SK-N-SH treated with all-trans-retinoic acid at 6 μM for 48 hours (cell line): ENCODE measurements at regions not wholly inside any gene's neighbourhood (a gene's known extent, or its start where the extent isn't known, plus 50 kb on each side); places are given as distances from the start of the nearest gene placed in this dataset.

Experiments
- ARNTL ChIP-seq: fragments of 450-650 bp; formaldehyde crosslinking; IDR thresholded peaks from 2 replicates; pipeline ENCODE4 v1.5.0; 2020; ENCODE audit warnings: low read depth, mild to moderate bottlenecking, moderate library complexity, borderline replicate concordance
- ESRRG ChIP-seq: fragments of 250-450 bp; sonication (Bioruptor Pico); IDR thresholded peaks from 2 replicates; pipeline ENCODE4 v1.6.1; 2021; ENCODE audit warnings: mild to moderate bottlenecking
- GLIS3 ChIP-seq: fragments of 250-450 bp; sonication (Bioruptor Pico); IDR thresholded peaks from 2 replicates; pipeline ENCODE4 v1.5.0; 2020; ENCODE audit warnings: mild to moderate bottlenecking, moderate library complexity
- OSR1 ChIP-seq: fragments of 250-450 bp; sonication (Bioruptor Pico); IDR thresholded peaks from 2 replicates; pipeline ENCODE4 v1.8.0; 2022; ENCODE audit warnings: moderate library complexity, mild to moderate bottlenecking, inconsistent platforms
- PATZ1 ChIP-seq: fragments of 250-450 bp; sonication (Bioruptor Pico); IDR thresholded peaks from 2 replicates; pipeline ENCODE4 v1.8.0; 2020; ENCODE audit warnings: mild to moderate bottlenecking, moderate library complexity, borderline replicate concordance
- RARB ChIP-seq: fragments of 250-450 bp; sonication (Bioruptor Pico); IDR thresholded peaks from 2 replicates; pipeline ENCODE4 v1.8.0; 2021; ENCODE audit warnings: mild to moderate bottlenecking, moderate library complexity
- SNAI2 ChIP-seq: fragments of 250-450 bp; sonication (Bioruptor Pico); IDR thresholded peaks from 2 replicates; pipeline ENCODE4 v1.5.0; 2020; ENCODE audit warnings: mild to moderate bottlenecking, moderate library complexity
- TOX ChIP-seq: fragments of 250-450 bp; sonication (Bioruptor Pico); IDR thresholded peaks from 2 replicates; pipeline ENCODE4 v1.8.0; 2021; ENCODE audit warnings: mild to moderate bottlenecking, moderate library complexity, borderline replicate concordance
- TF ChIP-seq, protein P1 (sequence below): fragments of 250-450 bp; sonication (Bioruptor Pico); IDR thresholded peaks from 2 replicates; pipeline ENCODE4 v1.5.1; 2020; ENCODE audit warnings: low read depth, mild to moderate bottlenecking, moderate library complexity
- TF ChIP-seq, protein P2 (sequence below): fragments of 250-450 bp; sonication (Bioruptor Pico); IDR thresholded peaks from 2 replicates; pipeline ENCODE4 v1.5.1; 2021; ENCODE audit warnings: mild to moderate bottlenecking, moderate library complexity

GRCh38 chr7:49434846-49435245, 338.6 kb upstream of the VWC2 start:
- no peak for TF ChIP-seq GLIS3 (CRISPR knock-in tag)
- no peak for TF ChIP-seq PATZ1
- TF ChIP-seq, protein P1, sequence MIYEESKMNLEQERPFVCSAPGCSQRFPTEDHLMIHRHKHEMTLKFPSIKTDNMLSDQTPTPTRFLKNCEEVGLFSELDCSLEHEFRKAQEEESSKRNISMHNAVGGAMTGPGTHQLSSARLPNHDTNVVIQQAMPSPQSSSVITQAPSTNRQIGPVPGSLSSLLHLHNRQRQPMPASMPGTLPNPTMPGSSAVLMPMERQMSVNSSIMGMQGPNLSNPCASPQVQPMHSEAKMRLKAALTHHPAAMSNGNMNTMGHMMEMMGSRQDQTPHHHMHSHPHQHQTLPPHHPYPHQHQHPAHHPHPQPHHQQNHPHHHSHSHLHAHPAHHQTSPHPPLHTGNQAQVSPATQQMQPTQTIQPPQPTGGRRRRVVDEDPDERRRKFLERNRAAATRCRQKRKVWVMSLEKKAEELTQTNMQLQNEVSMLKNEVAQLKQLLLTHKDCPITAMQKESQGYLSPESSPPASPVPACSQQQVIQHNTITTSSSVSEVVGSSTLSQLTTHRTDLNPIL: no peak
- TF ChIP-seq SNAI2 (CRISPR knock-in tag): no peak
- TF ChIP-seq, protein P2, sequence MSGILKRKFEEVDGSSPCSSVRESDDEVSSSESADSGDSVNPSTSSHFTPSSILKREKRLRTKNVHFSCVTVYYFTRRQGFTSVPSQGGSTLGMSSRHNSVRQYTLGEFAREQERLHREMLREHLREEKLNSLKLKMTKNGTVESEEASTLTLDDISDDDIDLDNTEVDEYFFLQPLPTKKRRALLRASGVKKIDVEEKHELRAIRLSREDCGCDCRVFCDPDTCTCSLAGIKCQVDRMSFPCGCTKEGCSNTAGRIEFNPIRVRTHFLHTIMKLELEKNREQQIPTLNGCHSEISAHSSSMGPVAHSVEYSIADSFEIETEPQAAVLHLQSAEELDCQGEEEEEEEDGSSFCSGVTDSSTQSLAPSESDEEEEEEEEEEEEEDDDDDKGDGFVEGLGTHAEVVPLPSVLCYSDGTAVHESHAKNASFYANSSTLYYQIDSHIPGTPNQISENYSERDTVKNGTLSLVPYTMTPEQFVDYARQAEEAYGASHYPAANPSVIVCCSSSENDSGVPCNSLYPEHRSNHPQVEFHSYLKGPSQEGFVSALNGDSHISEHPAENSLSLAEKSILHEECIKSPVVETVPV (CRISPR knock-in tag): no peak
- TF ChIP-seq RARB: no peak
- no peak for TF ChIP-seq TOX (CRISPR knock-in tag)
- no peak for TF ChIP-seq OSR1 (CRISPR knock-in tag)
- TF ChIP-seq ARNTL (CRISPR knock-in tag): no peak
- no peak for TF ChIP-seq ESRRG (CRISPR knock-in tag)
